ENCODE measurements at regions not wholly inside any gene's neighbourhood (a gene's known extent, or its start where the extent isn't known, plus 50 kb on each side); places are given as distances from the start of the nearest gene placed in this dataset.

DNA sequence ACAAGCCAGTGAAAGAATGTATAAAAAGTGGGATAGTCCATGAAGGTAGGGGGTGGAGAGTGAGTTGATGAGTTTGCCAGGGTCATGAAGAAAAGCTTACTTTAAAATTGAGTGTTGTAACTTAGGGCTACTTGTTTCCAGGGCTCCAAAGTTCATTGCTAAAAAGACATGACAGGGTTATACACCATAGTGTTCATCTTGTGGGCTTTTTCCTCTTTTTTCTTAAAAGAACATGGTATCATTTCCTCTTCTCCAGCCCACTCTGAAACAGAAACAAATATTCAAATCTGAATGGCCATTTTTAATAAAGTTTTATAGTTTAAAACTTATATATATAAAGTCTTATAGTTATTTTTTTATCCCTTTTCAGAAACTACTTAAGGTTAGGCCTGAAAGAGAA is 115.7 kb upstream of the SMC2 start:
- H3K36me3 Mint-ChIP-seq (ENCODE audit: insufficient read depth, unreplicated experiment), result no peaks in the 10 kb centered on the region
- no peaks in the 10 kb centered on the region for H3K4me1 Mint-ChIP-seq (ENCODE audit: low read depth, unreplicated experiment)
- Histone ChIP-seq H3K4me1 (no peaks in the 10 kb centered on the region), H3K27me3 (replicated peaks; ENCODE audit: control insufficient read depth, insufficient read depth, low read length) (no peaks in the 10 kb centered on the region), H3K36me3 (ENCODE audit: control insufficient read depth, insufficient read depth, low read length) (no peaks in the 10 kb centered on the region), H3K9me3 (no peaks in the 10 kb centered on the region), H3K4me3 (ENCODE audit: low read depth, low read length) (no peak overlapping the region)
- no peak for DNase-seq
- BruUV-seq (replicated peaks), result no TSS peak
- ChIA-PET POLR2A (no interaction called here), CTCF (no interaction called here)
- no peak overlapping the region for H3K4me3 Mint-ChIP-seq (ENCODE audit: unreplicated experiment)
- H3K27me3 Mint-ChIP-seq (ENCODE audit: insufficient read depth, unreplicated experiment), result peaks cover 3% of the 10 kb centered on the region
- intact Hi-C loops (cut with micrococcal nuclease; ENCODE audit: unreplicated experiment), result no loop called here
- H3K27ac Mint-ChIP-seq (ENCODE audit: unreplicated experiment), result no peak overlapping the region
- no peaks in the 10 kb centered on the region for H3K9me3 Mint-ChIP-seq (ENCODE audit: unreplicated experiment)
- TF ChIP-seq, protein P1, sequence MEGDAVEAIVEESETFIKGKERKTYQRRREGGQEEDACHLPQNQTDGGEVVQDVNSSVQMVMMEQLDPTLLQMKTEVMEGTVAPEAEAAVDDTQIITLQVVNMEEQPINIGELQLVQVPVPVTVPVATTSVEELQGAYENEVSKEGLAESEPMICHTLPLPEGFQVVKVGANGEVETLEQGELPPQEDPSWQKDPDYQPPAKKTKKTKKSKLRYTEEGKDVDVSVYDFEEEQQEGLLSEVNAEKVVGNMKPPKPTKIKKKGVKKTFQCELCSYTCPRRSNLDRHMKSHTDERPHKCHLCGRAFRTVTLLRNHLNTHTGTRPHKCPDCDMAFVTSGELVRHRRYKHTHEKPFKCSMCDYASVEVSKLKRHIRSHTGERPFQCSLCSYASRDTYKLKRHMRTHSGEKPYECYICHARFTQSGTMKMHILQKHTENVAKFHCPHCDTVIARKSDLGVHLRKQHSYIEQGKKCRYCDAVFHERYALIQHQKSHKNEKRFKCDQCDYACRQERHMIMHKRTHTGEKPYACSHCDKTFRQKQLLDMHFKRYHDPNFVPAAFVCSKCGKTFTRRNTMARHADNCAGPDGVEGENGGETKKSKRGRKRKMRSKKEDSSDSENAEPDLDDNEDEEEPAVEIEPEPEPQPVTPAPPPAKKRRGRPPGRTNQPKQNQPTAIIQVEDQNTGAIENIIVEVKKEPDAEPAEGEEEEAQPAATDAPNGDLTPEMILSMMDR (IDR thresholded peaks at IDR 0.05; ENCODE audit: insufficient read depth in 1 of 2, low read depth in 1 of 2, low read length in 1 of 2, severe bottlenecking in 1 of 2, unreplicated experiment in 1 of 2), result no peak

DNA sequence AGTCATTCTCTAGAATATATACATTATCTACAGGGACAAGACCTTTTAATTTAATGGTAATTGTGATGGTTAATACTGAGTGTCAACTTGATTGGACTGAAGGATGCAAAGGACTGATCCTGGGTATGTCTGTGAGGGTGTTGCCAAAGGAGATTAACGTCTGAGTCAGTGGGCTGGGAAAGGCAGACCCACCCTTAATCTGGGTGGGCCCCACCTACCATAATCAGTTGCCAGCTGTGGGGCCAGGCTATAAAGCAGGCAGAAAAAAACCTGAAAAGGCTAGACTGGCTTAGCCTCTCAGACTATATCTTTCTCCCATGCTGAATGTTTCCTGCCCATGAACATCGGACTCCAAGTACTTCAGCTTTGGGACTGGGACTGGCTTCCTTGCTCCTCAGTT is 112.2 kb upstream of the SMC2 start:
- intact Hi-C loops (cut with micrococcal nuclease; ENCODE audit: unreplicated experiment), result no loop called here
- Histone ChIP-seq H3K9me3 (no peaks in the 10 kb centered on the region), H3K4me3 (ENCODE audit: low read depth, low read length) (no peak overlapping the region), H3K27me3 (replicated peaks; ENCODE audit: control insufficient read depth, insufficient read depth, low read length) (no peaks in the 10 kb centered on the region), H3K4me1 (no peaks in the 10 kb centered on the region), H3K36me3 (ENCODE audit: control insufficient read depth, insufficient read depth, low read length) (no peaks in the 10 kb centered on the region)
- no TSS peak for BruUV-seq (replicated peaks)
- Mint-ChIP-seq H3K4me1 (ENCODE audit: low read depth, unreplicated experiment) (no peaks in the 10 kb centered on the region), H3K27me3 (ENCODE audit: insufficient read depth, unreplicated experiment) (no peaks in the 10 kb centered on the region), H3K4me3 (ENCODE audit: unreplicated experiment) (no peak overlapping the region), H3K36me3 (ENCODE audit: insufficient read depth, unreplicated experiment) (no peaks in the 10 kb centered on the region), H3K9me3 (ENCODE audit: unreplicated experiment) (no peaks in the 10 kb centered on the region), H3K27ac (ENCODE audit: unreplicated experiment) (no peak overlapping the region)
- DNase-seq, result no peak
- ChIA-PET POLR2A (no interaction called here), CTCF (no interaction called here)
- TF ChIP-seq, protein P1 (IDR thresholded peaks at IDR 0.05; ENCODE audit: insufficient read depth in 1 of 2, low read depth in 1 of 2, low read length in 1 of 2, severe bottlenecking in 1 of 2, unreplicated experiment in 1 of 2), result no peak

DNA sequence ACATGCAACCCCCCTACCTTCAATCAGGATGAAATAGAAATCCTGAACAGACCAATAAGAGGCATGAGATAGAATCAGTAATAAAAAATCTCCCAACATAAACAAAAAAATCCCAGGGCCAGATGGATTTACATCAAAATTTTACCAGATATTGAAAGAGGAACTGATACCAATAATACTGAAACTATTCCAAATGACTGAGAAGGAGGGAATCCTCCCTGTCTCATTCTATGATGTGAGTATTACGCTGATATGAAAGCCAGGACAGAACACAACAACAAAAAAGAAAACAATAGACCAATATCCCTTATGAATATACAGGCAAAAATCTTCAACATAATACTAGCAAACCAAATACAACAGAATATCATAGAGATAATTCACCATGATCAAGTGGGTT is 109.0 kb upstream of the SMC2 start:
- ChIA-PET CTCF (no interaction called here), POLR2A (no interaction called here)
- no peak for DNase-seq
- BruUV-seq (replicated peaks), result no TSS peak
- Mint-ChIP-seq H3K36me3 (ENCODE audit: insufficient read depth, unreplicated experiment) (no peaks in the 10 kb centered on the region), H3K4me1 (ENCODE audit: low read depth, unreplicated experiment) (no peaks in the 10 kb centered on the region), H3K27me3 (ENCODE audit: insufficient read depth, unreplicated experiment) (no peaks in the 10 kb centered on the region), H3K9me3 (ENCODE audit: unreplicated experiment) (no peaks in the 10 kb centered on the region), H3K27ac (ENCODE audit: unreplicated experiment) (no peak overlapping the region), H3K4me3 (ENCODE audit: unreplicated experiment) (no peak overlapping the region)
- no peaks in the 10 kb centered on the region for H3K27me3 ChIP-seq (replicated peaks; ENCODE audit: control insufficient read depth, insufficient read depth, low read length)
- no peak overlapping the region for H3K4me3 ChIP-seq (ENCODE audit: low read depth, low read length)
- H3K9me3 ChIP-seq, result no peaks in the 10 kb centered on the region
- intact Hi-C loops (cut with micrococcal nuclease; ENCODE audit: unreplicated experiment), result no loop called here
- H3K4me1 ChIP-seq, result no peaks in the 10 kb centered on the region
- no peaks in the 10 kb centered on the region for H3K36me3 ChIP-seq (ENCODE audit: control insufficient read depth, insufficient read depth, low read length)
- TF ChIP-seq, protein P1 (IDR thresholded peaks at IDR 0.05; ENCODE audit: insufficient read depth in 1 of 2, low read depth in 1 of 2, low read length in 1 of 2, severe bottlenecking in 1 of 2, unreplicated experiment in 1 of 2), result no peak

Measured in Caco-2 (cell line).